Activated T-cell treated with anti-CD3 and anti-CD28 coated beads, Interleukin-2, amount 50 U/mL, for 1 hour (primary cell): ENCODE measurements at regions not wholly inside any gene's neighbourhood (a gene's known extent, or its start where the extent isn't known, plus 50 kb on each side); places are given as distances from the start of the nearest gene placed in this dataset.

Experiments used
- DNase-seq: peaks from one replicate; pipeline ENCODE4 v3.0.0-alpha.2; 2020

- DNase-seq: no peak
Measured at GRCh38 chr16:13553453-13553985, 366.4 kb upstream of the ERCC4 start.

GRCh38 chr16:13554005-13554404 lies 365.9 kb upstream of the ERCC4 start:
- no peak for DNase-seq

- no peak for DNase-seq
Measured at GRCh38 chr16:13554643-13555042, 365.3 kb upstream of the ERCC4 start.

- no peak for DNase-seq
Measured at GRCh38 chr16:13557418-13557817, 362.5 kb upstream of the ERCC4 start.

GRCh38 chr16:13558752-13559151 lies 361.2 kb upstream of the ERCC4 start:
- DNase-seq: no peak

- no peak for DNase-seq
Measured at GRCh38 chr16:13559624-13560023, 360.3 kb upstream of the ERCC4 start.

GRCh38 chr16:13560151-13560550 lies 359.8 kb upstream of the ERCC4 start:
- DNase-seq: no peak

GRCh38 chr16:13561291-13562070 lies 358.5 kb upstream of the ERCC4 start:
- DNase-seq: no peak

- no peak for DNase-seq
Measured at GRCh38 chr16:13568803-13569202, 351.2 kb upstream of the ERCC4 start.

- no peak for DNase-seq
Measured at GRCh38 chr16:13569986-13570385, 350.0 kb upstream of the ERCC4 start.

GRCh38 chr16:13571036-13571435 lies 348.9 kb upstream of the ERCC4 start:
- no peak for DNase-seq

- DNase-seq: no peak
Measured at GRCh38 chr16:13573903-13574302, 346.1 kb upstream of the ERCC4 start.

- no peak for DNase-seq
Measured at GRCh38 chr16:13586051-13586450, 333.9 kb upstream of the ERCC4 start.

GRCh38 chr16:13587181-13587580 lies 332.8 kb upstream of the ERCC4 start:
- no peak for DNase-seq

GRCh38 chr16:13594823-13595222 lies 325.1 kb upstream of the ERCC4 start:
- DNase-seq: no peak

GRCh38 chr16:13606804-13607203 lies 313.1 kb upstream of the ERCC4 start:
- no peak for DNase-seq

- DNase-seq: no peak
Measured at GRCh38 chr16:13607289-13607688, 312.7 kb upstream of the ERCC4 start.

GRCh38 chr16:13611596-13611995 lies 308.4 kb upstream of the ERCC4 start:
- no peak for DNase-seq

- DNase-seq: no peak
Measured at GRCh38 chr16:13612623-13613022, 307.3 kb upstream of the ERCC4 start.

- DNase-seq: no peak
Measured at GRCh38 chr16:13613165-13613564, 306.8 kb upstream of the ERCC4 start.

- no peak for DNase-seq
Measured at GRCh38 chr16:13621639-13622038, 298.3 kb upstream of the ERCC4 start.

- no peak for DNase-seq
Measured at GRCh38 chr16:13628156-13628555, 291.8 kb upstream of the ERCC4 start.

- no peak for DNase-seq
Measured at GRCh38 chr16:13629704-13630103, 290.2 kb upstream of the ERCC4 start.

GRCh38 chr16:13630374-13630773 lies 289.6 kb upstream of the ERCC4 start:
- no peak for DNase-seq

GRCh38 chr16:13631213-13631767 lies 288.7 kb upstream of the ERCC4 start:
- DNase-seq: no peak
